K562 (cell line): ENCODE measurements at regions not wholly inside any gene's neighbourhood (a gene's known extent, or its start where the extent isn't known, plus 50 kb on each side); places are given as distances from the start of the nearest gene placed in this dataset.
A peak's percentile ranks its signal among the peaks of the same experiment; 100 is the strongest.

ENCODE experiments used
- BRCA1 ChIP-seq, 2 experiments: fragments of 450-650 bp in 1 of 2; sonication (generic) in 1 of 2; formaldehyde crosslinking in 1 of 2; IDR thresholded peaks; 2 replicates each; pipeline versions ENCODE4 v1.5.0 to v1.6.1; 2017 to 2020; ENCODE audit warnings: mild to moderate bottlenecking in 1 of 2, missing genetic modification reagents in 1 of 2
- CBX2 ChIP-seq: fragments of 200-600 bp; sonication (generic); IDR thresholded peaks from one replicate; pipeline ENCODE4 v1.6.1; 2012; ENCODE audit warnings: mild to moderate bottlenecking, low read length, inconsistent platforms; ENCODE audit not compliant: insufficient read depth, poor library complexity, severe bottlenecking
- CHD4 ChIP-seq: fragments of 200-600 bp; sonication (generic); IDR thresholded peaks from 3 replicates; pipeline ENCODE4 v1.6.1; 2012; ENCODE audit warnings: low read depth, mild to moderate bottlenecking, mixed read lengths, low read length, inconsistent platforms; ENCODE audit not compliant: insufficient read depth, insufficient replicate concordance, poor library complexity, severe bottlenecking
- CREM ChIP-seq: IDR thresholded peaks from 2 replicates; pipeline ENCODE4 v1.6.1; 2014; ENCODE audit warnings: antibody characterized with exemption, low read depth
- FIP1L1 ChIP-seq: fragments of 200-400 bp; formaldehyde crosslinking; IDR thresholded peaks from 2 replicates; pipeline ENCODE4 v1.6.1; 2018; ENCODE audit warnings: mild to moderate bottlenecking, low read depth, low read length; ENCODE audit not compliant: poor library complexity, severe bottlenecking
- FOSL1 ChIP-seq: fragments of 200-800 bp; sonication (Bioruptor generic); conservative IDR thresholded peaks from 2 replicates; pipeline ENCODE4 v1.6.1; 2016; ENCODE audit warnings: missing genetic modification characterization, missing compliant biosample characterization
- FUS ChIP-seq: fragments of 200-400 bp; formaldehyde crosslinking; optimal IDR thresholded peaks from 2 replicates; pipeline ENCODE3; 2017; ENCODE audit warnings: low read depth, low read length
- KLF1 ChIP-seq: fragments of 450-650 bp; IDR thresholded peaks from 2 replicates; pipeline ENCODE4 v1.6.1; 2016; ENCODE audit warnings: missing genetic modification characterization, missing compliant biosample characterization
- MAFK ChIP-seq: IDR thresholded peaks from 2 replicates; pipeline ENCODE4 v1.6.1; 2011; ENCODE audit warnings: low read length, improper control_type of control experiment
- MCM7 ChIP-seq, 2 experiments: fragments of 450-650 bp; IDR thresholded peaks; 2 replicates each; pipeline ENCODE4 v1.6.1; 2016 to 2018
- PHB2 ChIP-seq: fragments of 450-650 bp; IDR thresholded peaks from 2 replicates; pipeline ENCODE4 v1.6.1; 2017; ENCODE audit warnings: low read depth
- PTRF ChIP-seq: fragments of 450-650 bp; IDR thresholded peaks from 2 replicates; pipeline ENCODE4 v1.6.1; 2016; ENCODE audit warnings: mild to moderate bottlenecking, missing genetic modification characterization, missing compliant biosample characterization
- SIX5 ChIP-seq, 2 experiments: IDR thresholded peaks; 2 replicates each; pipeline ENCODE4 v1.6.1; 2011; ENCODE audit warnings: low read length in 2 of 2, borderline replicate concordance in 1 of 2, low read depth in 1 of 2, mild to moderate bottlenecking in 1 of 2, moderate library complexity in 1 of 2; ENCODE audit not compliant: insufficient read depth in 1 of 2
- SMARCE1 ChIP-seq: fragments of 450-650 bp; IDR thresholded peaks from 2 replicates; pipeline ENCODE4 v1.7.1; 2016; ENCODE audit warnings: mild to moderate bottlenecking
- SNRNP70 ChIP-seq: fragments of 200-400 bp; formaldehyde crosslinking; optimal IDR thresholded peaks from 2 replicates; pipeline ENCODE3; 2017; ENCODE audit warnings: low read depth, low read length
- TEAD4 ChIP-seq, 2 experiments: sonication (generic) in 1 of 2; formaldehyde crosslinking in 1 of 2; IDR thresholded peaks; 2 replicates each; pipeline versions ENCODE4 v1.6.1 to v1.8.0; 2012 to 2022; ENCODE audit warnings: borderline replicate concordance in 1 of 2, inconsistent platforms in 1 of 2, low read length in 1 of 2, mild to moderate bottlenecking in 1 of 2, missing genetic modification reagents in 1 of 2
- ZNF347 ChIP-seq: fragments of 450-650 bp; formaldehyde crosslinking; IDR thresholded peaks from 2 replicates; pipeline ENCODE4 v1.4.0; 2020; ENCODE audit warnings: low read depth, mild to moderate bottlenecking, moderate library complexity
- ZNF551 ChIP-seq: fragments of 250-450 bp; sonication (Bioruptor Pico); IDR thresholded peaks from 2 replicates; pipeline ENCODE4 v1.5.0; 2021; ENCODE audit warnings: mild to moderate bottlenecking, moderate library complexity
- TF ChIP-seq, protein P1 (sequence below): fragments of 450-650 bp; IDR thresholded peaks from 2 replicates; pipeline ENCODE4 v1.6.1; 2018; ENCODE audit warnings: mild to moderate bottlenecking, low read depth; ENCODE audit not compliant: partially characterized antibody
- TF ChIP-seq, protein P2 (sequence below), 3 experiments: fragments of 200-800 bp in 1 of 3; fragments of 250-450 bp in 1 of 3; fragments of 450-650 bp in 1 of 3; sonication (Bioruptor Pico) in 1 of 3; sonication (Bioruptor generic) in 1 of 3; formaldehyde crosslinking in 1 of 3; IDR thresholded peaks; 2 replicates each; pipeline versions ENCODE4 v1.6.1 to v1.8.0; 2016 to 2022; ENCODE audit warnings: mild to moderate bottlenecking in 2 of 3, missing genetic modification characterization in 2 of 3, missing compliant biosample characterization in 1 of 3, moderate library complexity in 1 of 3
- TF ChIP-seq, protein P3 (sequence below), 2 experiments: fragments of 200-800 bp in 1 of 2; sonication (Bioruptor generic) in 1 of 2; sonication (generic) in 1 of 2; formaldehyde crosslinking in 1 of 2; IDR thresholded peaks in 1 of 2; conservative IDR thresholded peaks in 1 of 2; 2 replicates each; pipeline versions ENCODE4 v1.5.0 to v1.6.1; 2016 to 2020; ENCODE audit warnings: missing compliant biosample characterization in 1 of 2, missing genetic modification characterization in 1 of 2, missing genetic modification reagents in 1 of 2

DNA sequence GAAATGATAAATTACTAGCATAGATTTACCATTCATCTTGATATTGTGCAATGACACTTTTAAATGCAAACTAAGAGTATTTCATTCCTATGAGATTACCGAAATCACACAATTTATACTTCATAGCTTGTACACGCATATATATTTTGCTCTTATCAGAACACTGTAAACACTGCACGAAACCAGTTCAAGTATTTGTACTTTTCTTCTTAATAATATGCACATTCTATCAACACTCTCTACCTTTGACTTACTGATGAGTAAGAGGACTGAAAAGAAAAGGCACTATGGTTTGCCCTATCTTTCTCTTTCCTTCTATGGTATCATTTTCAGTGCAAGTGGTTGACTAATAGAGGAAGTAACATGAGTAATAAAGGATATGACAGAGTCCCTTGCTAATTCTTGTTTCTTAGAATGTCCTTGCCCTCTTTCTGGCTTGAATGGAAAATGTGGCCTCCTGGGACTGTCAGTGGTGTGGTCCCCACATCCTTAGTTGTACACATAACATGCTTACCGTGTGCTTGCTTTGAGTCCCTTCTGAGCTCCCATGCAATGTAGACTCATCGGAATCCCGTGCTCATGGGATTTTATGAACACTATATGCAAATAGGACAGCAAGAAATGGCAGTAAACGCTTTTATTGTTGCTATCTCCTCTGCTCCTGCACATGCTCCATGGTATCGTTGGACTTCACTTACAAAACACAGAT lies 363.5 kb upstream of the TNP1 start (continued):
- no peak for TF ChIP-seq SIX5 (IDR thresholded peaks at IDR 0.05; ENCODE audit: borderline replicate concordance in 1 of 2, insufficient read depth in 1 of 2, low read depth in 1 of 2, low read length in 2 of 2)
- TF ChIP-seq TEAD4 (IDR thresholded peaks at IDR 0.05; ENCODE audit: low read length) = no peak
- TF ChIP-seq TEAD4 (CRISPR knock-in tag; IDR thresholded peaks at IDR 0.05; ENCODE audit: borderline replicate concordance) = no peak
- no peak for TF ChIP-seq BRCA1 (IDR thresholded peaks at IDR 0.05)
- no peak for TF ChIP-seq BRCA1 (CRISPR knock-in tag; IDR thresholded peaks at IDR 0.05)
- no peak for TF ChIP-seq SNRNP70
- TF ChIP-seq, protein P1, sequence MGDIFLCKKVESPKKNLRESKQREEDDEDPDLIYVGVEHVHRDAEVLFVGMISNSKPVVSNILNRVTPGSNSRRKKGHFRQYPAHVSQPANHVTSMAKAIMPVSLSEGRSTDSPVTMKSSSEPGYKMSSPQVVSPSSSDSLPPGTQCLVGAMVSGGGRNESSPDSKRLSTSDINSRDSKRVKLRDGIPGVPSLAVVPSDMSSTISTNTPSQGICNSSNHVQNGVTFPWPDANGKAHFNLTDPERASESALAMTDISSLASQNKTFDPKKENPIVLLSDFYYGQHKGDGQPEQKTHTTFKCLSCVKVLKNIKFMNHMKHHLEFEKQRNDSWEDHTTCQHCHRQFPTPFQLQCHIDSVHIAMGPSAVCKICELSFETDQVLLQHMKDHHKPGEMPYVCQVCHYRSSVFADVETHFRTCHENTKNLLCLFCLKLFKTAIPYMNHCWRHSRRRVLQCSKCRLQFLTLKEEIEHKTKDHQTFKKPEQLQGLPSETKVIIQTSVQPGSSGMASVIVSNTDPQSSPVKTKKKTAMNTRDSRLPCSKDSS = no peak
- no peak for TF ChIP-seq CBX2
- no peak for TF ChIP-seq MAFK
- no peak; the same call in 1 of the 2 replicates for TF ChIP-seq SMARCE1
- TF ChIP-seq CHD4 = no peak
- TF ChIP-seq, protein P2, sequence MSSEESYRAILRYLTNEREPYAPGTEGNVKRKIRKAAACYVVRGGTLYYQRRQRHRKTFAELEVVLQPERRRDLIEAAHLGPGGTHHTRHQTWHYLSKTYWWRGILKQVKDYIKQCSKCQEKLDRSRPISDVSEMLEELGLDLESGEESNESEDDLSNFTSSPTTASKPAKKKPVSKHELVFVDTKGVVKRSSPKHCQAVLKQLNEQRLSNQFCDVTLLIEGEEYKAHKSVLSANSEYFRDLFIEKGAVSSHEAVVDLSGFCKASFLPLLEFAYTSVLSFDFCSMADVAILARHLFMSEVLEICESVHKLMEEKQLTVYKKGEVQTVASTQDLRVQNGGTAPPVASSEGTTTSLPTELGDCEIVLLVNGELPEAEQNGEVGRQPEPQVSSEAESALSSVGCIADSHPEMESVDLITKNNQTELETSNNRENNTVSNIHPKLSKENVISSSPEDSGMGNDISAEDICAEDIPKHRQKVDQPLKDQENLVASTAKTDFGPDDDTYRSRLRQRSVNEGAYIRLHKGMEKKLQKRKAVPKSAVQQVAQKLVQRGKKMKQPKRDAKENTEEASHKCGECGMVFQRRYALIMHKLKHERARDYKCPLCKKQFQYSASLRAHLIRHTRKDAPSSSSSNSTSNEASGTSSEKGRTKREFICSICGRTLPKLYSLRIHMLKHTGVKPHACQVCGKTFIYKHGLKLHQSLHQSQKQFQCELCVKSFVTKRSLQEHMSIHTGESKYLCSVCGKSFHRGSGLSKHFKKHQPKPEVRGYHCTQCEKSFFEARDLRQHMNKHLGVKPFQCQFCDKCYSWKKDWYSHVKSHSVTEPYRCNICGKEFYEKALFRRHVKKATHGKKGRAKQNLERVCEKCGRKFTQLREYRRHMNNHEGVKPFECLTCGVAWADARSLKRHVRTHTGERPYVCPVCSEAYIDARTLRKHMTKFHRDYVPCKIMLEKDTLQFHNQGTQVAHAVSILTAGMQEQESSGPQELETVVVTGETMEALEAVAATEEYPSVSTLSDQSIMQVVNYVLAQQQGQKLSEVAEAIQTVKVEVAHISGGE (CRISPR knock-in tag; IDR thresholded peaks at IDR 0.05) = peak in 1 of 3 experiments; percentile 28; a peak in 1 of 6 replicates
- peak; percentile 95 for TF ChIP-seq FOSL1 (tag)
- TF ChIP-seq PHB2 = no peak
- no peak for TF ChIP-seq CREM
- TF ChIP-seq, protein P3, sequence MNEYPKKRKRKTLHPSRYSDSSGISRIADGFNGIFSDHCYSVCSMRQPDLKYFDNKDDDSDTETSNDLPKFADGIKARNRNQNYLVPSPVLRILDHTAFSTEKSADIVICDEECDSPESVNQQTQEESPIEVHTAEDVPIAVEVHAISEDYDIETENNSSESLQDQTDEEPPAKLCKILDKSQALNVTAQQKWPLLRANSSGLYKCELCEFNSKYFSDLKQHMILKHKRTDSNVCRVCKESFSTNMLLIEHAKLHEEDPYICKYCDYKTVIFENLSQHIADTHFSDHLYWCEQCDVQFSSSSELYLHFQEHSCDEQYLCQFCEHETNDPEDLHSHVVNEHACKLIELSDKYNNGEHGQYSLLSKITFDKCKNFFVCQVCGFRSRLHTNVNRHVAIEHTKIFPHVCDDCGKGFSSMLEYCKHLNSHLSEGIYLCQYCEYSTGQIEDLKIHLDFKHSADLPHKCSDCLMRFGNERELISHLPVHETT (CRISPR knock-in tag; conservative IDR thresholded peaks at IDR 0.05 in 1 of 2, IDR thresholded peaks at IDR 0.05 in 1 of 2) = peak in 1 of 2 experiments; percentile 7; a peak in 1 of 4 replicates
- no peak for TF ChIP-seq MCM7 (IDR thresholded peaks at IDR 0.05)
- no peak for TF ChIP-seq PTRF (tag)
- TF ChIP-seq FUS = no peak
- TF ChIP-seq FIP1L1 = no peak
- no peak for TF ChIP-seq ZNF551
- TF ChIP-seq ZNF347 = no peak
- no peak for TF ChIP-seq KLF1 (tag)
